Epidermal melanocyte (primary cell): ENCODE measurements at regions not wholly inside any gene's neighbourhood (a gene's known extent, or its start where the extent isn't known, plus 50 kb on each side); places are given as distances from the start of the nearest gene placed in this dataset.

Experiments used
- DNase-seq: peaks from one replicate; pipeline ENCODE4 v3.0.0; 2011; ENCODE audit warnings: low spot score; ENCODE audit not compliant: insufficient read length

GRCh38 chr9:79193001-79193400, 378.8 kb upstream of the TLE4 start:
- no peak for DNase-seq

GRCh38 chr9:79193501-79194223, 378.1 kb upstream of the TLE4 start:
- no peak for DNase-seq

- no peak for DNase-seq
Observed at GRCh38 chr9:79195879-79196278, 375.9 kb upstream of the TLE4 start.

GRCh38 chr9:79196606-79197005, 375.2 kb upstream of the TLE4 start:
- DNase-seq = no peak

- no peak for DNase-seq
Observed at GRCh38 chr9:79200336-79200735, 371.4 kb upstream of the TLE4 start.

GRCh38 chr9:79201636-79202035, 370.1 kb upstream of the TLE4 start:
- no peak for DNase-seq

GRCh38 chr9:79208791-79209396, 362.9 kb upstream of the TLE4 start:
- DNase-seq = no peak

- DNase-seq = no peak
Observed at GRCh38 chr9:79210541-79211243, 361.1 kb upstream of the TLE4 start.

- DNase-seq = no peak
Observed at GRCh38 chr9:79213417-79214125, 358.2 kb upstream of the TLE4 start.

GRCh38 chr9:79215821-79216220, 355.9 kb upstream of the TLE4 start:
- no peak for DNase-seq

GRCh38 chr9:79220251-79220650, 351.5 kb upstream of the TLE4 start:
- DNase-seq = no peak

- no peak for DNase-seq
Observed at GRCh38 chr9:79220666-79221065, 351.1 kb upstream of the TLE4 start.

- DNase-seq = peak; percentile 65
Observed at GRCh38 chr9:79221084-79221483, 350.7 kb upstream of the TLE4 start.

- DNase-seq = no peak
Observed at GRCh38 chr9:79222483-79222882, 349.3 kb upstream of the TLE4 start.

- no peak for DNase-seq
Observed at GRCh38 chr9:79224672-79225433, 346.9 kb upstream of the TLE4 start.

GRCh38 chr9:79233542-79233941, 338.2 kb upstream of the TLE4 start:
- no peak for DNase-seq

GRCh38 chr9:79236466-79236865, 335.3 kb upstream of the TLE4 start:
- no peak for DNase-seq

- no peak for DNase-seq
Observed at GRCh38 chr9:79237861-79238260, 333.9 kb upstream of the TLE4 start.

GRCh38 chr9:79240774-79241173, 331.0 kb upstream of the TLE4 start:
- DNase-seq = no peak

- no peak for DNase-seq
Observed at GRCh38 chr9:79242489-79242888, 329.3 kb upstream of the TLE4 start.

- no peak for DNase-seq
Observed at GRCh38 chr9:79246170-79246569, 325.6 kb upstream of the TLE4 start.
